Stomach (tissue), 4 donors: ENCODE measurements at regions not wholly inside any gene's neighbourhood (a gene's known extent, or its start where the extent isn't known, plus 50 kb on each side); places are given as distances from the start of the nearest gene placed in this dataset.

Source experiments
- CTCF ChIP-seq, 7 experiments: fragments of 450-650 bp in 4 of 7; fragments of 200-600 bp in 3 of 7; sonication (generic) in 3 of 7; IDR thresholded peaks; one replicate each; pipeline ENCODE4 v1.5.1; 2016 to 2019; ENCODE audit warnings: antibody characterized with exemption in 7 of 7, control low read depth in 2 of 7, mild to moderate bottlenecking in 1 of 7
- POLR2A ChIP-seq, 4 donors: fragments of 450-650 bp; IDR thresholded peaks; one replicate each; pipeline ENCODE4 v1.6.1; 2016; ENCODE audit warnings: antibody characterized with exemption in 4 of 4, control low read depth in 2 of 4, mild to moderate bottlenecking in 1 of 4, moderate library complexity in 1 of 4
- POLR2AphosphoS5 ChIP-seq, 3 donors: sonication (generic); formaldehyde crosslinking; IDR thresholded peaks; one replicate each; pipeline ENCODE4 v1.6.1; 2016; ENCODE audit warnings: antibody characterized with exemption in 3 of 3

- no peak for TF ChIP-seq CTCF (IDR thresholded peaks at IDR 0.05)
- TF ChIP-seq POLR2AphosphoS5 (IDR thresholded peaks at IDR 0.05) = no peak
- no peak for TF ChIP-seq POLR2A (IDR thresholded peaks at IDR 0.05)
Measured at GRCh38 chr13:82216165-82216564, 1666.1 kb downstream of the SLITRK1 start.
